ENCODE measurements at regions not wholly inside any gene's neighbourhood (a gene's known extent, or its start where the extent isn't known, plus 50 kb on each side); places are given as distances from the start of the nearest gene placed in this dataset.

DNA sequence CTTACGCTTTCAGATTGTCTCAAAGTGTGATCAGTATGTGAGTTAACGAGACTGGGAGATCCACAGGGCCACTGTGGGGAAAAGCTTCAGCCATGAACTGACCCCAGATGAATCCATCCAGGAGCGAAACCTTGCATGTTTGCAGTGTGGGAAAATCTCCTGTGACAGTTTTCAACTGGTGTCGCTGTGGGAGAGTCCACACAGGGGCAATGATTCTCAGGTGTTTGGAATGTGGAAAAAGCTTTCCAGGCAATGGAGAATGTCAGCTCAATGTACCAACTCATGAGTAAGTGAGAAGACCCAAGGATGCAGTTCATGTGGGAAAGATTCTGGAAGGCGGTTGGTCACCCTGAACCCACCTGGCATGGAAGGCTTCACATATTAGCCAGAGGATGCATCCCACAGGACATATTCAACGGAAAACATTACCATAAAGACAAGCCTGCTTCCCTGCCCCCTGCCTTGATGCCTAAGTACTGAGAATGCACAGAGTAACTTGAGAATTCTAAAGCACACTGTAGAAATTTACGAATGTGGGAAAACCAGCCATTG lies 204.1 kb upstream of the BMPER start:
- FAIRE-seq = no peak
- BruUV-seq (replicated peaks) = no TSS peak
- WGBS (ENCODE audit: insufficient coverage, low coverage, missing lambda C conversion rate) = 0% methylated on average over 7 of the region's 7 CpGs
- DNase-seq (ENCODE audit: extremely low read depth in 1 of 4, low spot score in 3 of 4) = no peak
- Histone ChIP-seq H3K79me2 (ENCODE audit: control insufficient read depth, insufficient read depth, low read length) (no peaks in the 10 kb centered on the region), H3K9ac (ENCODE audit: insufficient read depth in 1 of 2, low read depth in 2 of 2, low read length in 2 of 2) (no peak overlapping the region), H3K9me1 (ENCODE audit: control insufficient read depth, insufficient read depth, low read length) (no peaks in the 10 kb centered on the region), H4K20me1 (replicated peaks; ENCODE audit: control insufficient read depth, insufficient read depth, low read length) (no peaks in the 10 kb centered on the region), H3K27me3 (ENCODE audit: control insufficient read depth in 2 of 2, insufficient read depth in 2 of 2, low read length in 2 of 2) (no peaks in the 10 kb centered on the region), H2AFZ (ENCODE audit: low read depth, low read length) (no peak overlapping the region), H3K36me3 (ENCODE audit: control insufficient read depth, insufficient read depth, low read length) (no peaks in the 10 kb centered on the region), H3K4me3 (no peak overlapping the region), H3K4me1 (replicated peaks in 1 of 2; ENCODE audit: control insufficient read depth in 2 of 2, insufficient read depth in 2 of 2, low read length in 2 of 2) (no peaks in the 10 kb centered on the region), H3K27ac (ENCODE audit: extremely low read depth, low read depth, low read length) (no peak overlapping the region), H3K4me2 (ENCODE audit: insufficient read depth, low read length) (no peak overlapping the region), H3K9me3 (replicated peaks; ENCODE audit: control insufficient read depth, insufficient read depth, low read depth, low read length) (no peaks in the 10 kb centered on the region)
- ATAC-seq = no peak
- intact Hi-C loops (cut with micrococcal nuclease) = no loop called here
- in situ Hi-C loops (cut with MboI) = no loop called here
- ChIA-PET CTCF (ENCODE audit: low intra/inter-chr PET ratio) (no interaction called here), POLR2A (no interaction called here)
- TF ChIP-seq, protein P1, sequence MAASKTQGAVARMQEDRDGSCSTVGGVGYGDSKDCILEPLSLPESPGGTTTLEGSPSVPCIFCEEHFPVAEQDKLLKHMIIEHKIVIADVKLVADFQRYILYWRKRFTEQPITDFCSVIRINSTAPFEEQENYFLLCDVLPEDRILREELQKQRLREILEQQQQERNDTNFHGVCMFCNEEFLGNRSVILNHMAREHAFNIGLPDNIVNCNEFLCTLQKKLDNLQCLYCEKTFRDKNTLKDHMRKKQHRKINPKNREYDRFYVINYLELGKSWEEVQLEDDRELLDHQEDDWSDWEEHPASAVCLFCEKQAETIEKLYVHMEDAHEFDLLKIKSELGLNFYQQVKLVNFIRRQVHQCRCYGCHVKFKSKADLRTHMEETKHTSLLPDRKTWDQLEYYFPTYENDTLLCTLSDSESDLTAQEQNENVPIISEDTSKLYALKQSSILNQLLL (CRISPR knock-in tag; IDR thresholded peaks at IDR 0.05; ENCODE audit: borderline replicate concordance) = no peak
- TF ChIP-seq ZC3H4 (CRISPR knock-in tag; IDR thresholded peaks at IDR 0.05; ENCODE audit: borderline replicate concordance) (no peak), ZNF274 (IDR thresholded peaks at IDR 0.05; ENCODE audit: borderline replicate concordance, low read depth, low read length) (no peak)

GRCh38 chr7:33701927-33702326 lies 203.4 kb upstream of the BMPER start:
- DNase-seq (ENCODE audit: extremely low read depth in 1 of 4, low spot score in 3 of 4) = no peak
- H3K4me1 ChIP-seq (replicated peaks in 1 of 2; ENCODE audit: control insufficient read depth in 2 of 2, insufficient read depth in 2 of 2, low read length in 2 of 2) = no peaks in the 10 kb centered on the region
- no peak for ATAC-seq
- no peak for FAIRE-seq
- no peak overlapping the region for H3K27ac ChIP-seq (ENCODE audit: extremely low read depth, low read depth, low read length)
- no peak overlapping the region for H3K9ac ChIP-seq (ENCODE audit: insufficient read depth in 1 of 2, low read depth in 2 of 2, low read length in 2 of 2)
- H3K9me3 ChIP-seq (replicated peaks; ENCODE audit: control insufficient read depth, insufficient read depth, low read depth, low read length) = no peaks in the 10 kb centered on the region
- H3K9me1 ChIP-seq (ENCODE audit: control insufficient read depth, insufficient read depth, low read length) = no peaks in the 10 kb centered on the region
- POLR2A ChIA-PET = no interaction called here
- H3K27me3 ChIP-seq (ENCODE audit: control insufficient read depth in 2 of 2, insufficient read depth in 2 of 2, low read length in 2 of 2) = no peaks in the 10 kb centered on the region
- H2AFZ ChIP-seq (ENCODE audit: low read depth, low read length) = no peak overlapping the region
- 0% methylated on average over 2 of the region's 2 CpGs for WGBS (ENCODE audit: insufficient coverage, low coverage, missing lambda C conversion rate)
- in situ Hi-C loops (cut with MboI) = no loop called here
- H3K4me3 ChIP-seq = no peak overlapping the region
- CTCF ChIA-PET (ENCODE audit: low intra/inter-chr PET ratio) = no interaction called here
- no peak overlapping the region for H3K4me2 ChIP-seq (ENCODE audit: insufficient read depth, low read length)
- no peaks in the 10 kb centered on the region for H3K36me3 ChIP-seq (ENCODE audit: control insufficient read depth, insufficient read depth, low read length)
- no peaks in the 10 kb centered on the region for H3K79me2 ChIP-seq (ENCODE audit: control insufficient read depth, insufficient read depth, low read length)
- no TSS peak for BruUV-seq (replicated peaks)
- H4K20me1 ChIP-seq (replicated peaks; ENCODE audit: control insufficient read depth, insufficient read depth, low read length) = no peaks in the 10 kb centered on the region
- intact Hi-C loops (cut with micrococcal nuclease) = no loop called here
- TF ChIP-seq, protein P2, sequence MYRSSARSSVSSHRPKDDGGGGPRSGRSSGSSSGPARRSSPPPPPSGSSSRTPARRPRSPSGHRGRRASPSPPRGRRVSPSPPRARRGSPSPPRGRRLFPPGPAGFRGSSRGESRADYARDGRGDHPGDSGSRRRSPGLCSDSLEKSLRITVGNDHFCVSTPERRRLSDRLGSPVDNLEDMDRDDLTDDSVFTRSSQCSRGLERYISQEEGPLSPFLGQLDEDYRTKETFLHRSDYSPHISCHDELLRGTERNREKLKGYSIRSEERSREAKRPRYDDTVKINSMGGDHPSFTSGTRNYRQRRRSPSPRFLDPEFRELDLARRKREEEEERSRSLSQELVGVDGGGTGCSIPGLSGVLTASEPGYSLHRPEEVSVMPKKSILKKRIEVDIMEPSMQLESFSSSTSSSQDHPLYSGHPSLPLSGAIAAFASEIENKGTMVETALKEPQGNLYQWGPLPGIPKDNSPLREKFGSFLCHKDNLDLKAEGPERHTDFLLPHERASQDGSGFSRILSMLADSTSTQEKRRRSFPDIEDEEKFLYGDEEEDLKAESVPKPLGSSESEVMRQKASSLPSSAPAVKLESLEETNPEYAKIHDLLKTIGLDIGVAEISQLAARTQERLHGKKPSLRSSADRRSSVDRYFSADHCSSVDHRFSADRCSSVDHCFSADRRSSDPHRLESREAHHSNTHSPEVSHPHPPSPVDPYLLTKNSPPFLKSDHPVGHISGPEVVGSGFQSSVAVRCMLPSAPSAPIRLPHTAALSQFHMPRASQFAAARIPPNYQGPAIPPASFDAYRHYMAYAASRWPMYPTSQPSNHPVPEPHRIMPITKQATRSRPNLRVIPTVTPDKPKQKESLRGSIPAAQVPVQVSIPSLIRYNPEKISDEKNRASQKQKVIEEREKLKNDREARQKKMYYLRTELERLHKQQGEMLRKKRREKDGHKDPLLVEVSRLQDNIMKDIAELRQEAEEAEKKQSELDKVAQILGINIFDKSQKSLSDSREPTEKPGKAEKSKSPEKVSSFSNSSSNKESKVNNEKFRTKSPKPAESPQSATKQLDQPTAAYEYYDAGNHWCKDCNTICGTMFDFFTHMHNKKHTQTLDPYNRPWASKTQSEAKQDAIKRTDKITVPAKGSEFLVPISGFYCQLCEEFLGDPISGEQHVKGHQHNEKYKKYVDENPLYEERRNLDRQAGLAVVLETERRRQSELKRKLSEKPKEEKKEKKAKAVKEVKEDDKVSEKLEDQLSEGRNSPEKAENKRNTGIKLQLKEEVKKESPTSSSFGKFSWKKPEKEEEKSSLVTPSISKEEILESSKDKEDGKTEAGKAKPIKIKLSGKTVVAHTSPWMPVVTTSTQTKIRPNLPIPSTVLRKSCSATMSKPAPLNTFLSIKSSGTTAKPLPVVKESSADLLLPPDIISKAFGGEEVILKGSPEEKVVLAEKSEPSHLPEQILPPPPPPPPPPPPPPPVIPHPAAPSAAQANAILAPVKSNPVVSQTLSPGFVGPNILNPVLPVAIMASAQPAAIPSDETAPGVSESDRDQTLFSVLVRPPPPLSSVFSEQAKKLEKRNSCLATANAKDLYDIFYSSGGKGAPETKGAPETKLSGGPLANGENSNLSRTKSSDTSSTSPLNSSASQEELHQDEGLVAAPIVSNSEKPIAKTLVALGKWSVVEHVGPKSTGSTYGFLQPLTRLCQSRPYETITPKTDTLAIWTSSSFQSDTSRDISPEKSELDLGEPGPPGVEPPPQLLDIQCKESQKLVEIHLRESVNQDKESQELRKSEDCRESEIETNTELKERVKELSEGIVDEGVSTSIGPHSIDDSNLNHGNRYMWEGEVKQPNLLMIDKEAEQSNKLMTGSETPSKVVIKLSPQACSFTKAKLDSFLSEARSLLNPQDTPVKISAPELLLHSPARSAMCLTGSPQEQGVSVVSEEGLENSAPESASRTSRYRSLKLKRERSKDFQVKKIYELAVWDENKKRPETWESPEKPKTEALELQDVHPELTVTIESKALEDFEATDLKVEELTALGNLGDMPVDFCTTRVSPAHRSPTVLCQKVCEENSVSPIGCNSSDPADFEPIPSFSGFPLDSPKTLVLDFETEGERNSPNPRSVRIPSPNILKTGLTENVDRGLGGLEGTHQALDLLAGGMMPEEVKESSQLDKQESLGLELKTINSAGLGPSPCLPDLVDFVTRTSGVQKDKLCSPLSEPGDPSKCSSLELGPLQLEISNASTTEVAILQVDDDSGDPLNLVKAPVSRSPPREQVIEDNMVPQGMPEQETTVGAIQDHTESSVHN (IDR thresholded peaks at IDR 0.05; ENCODE audit: borderline replicate concordance in 1 of 2, low read depth in 1 of 2) = no peak
- no peak for TF ChIP-seq ASH1L (IDR thresholded peaks at IDR 0.05; ENCODE audit: borderline replicate concordance, low read depth, partially characterized antibody)
- TF ChIP-seq ARID2 (IDR thresholded peaks at IDR 0.05) = no peak
- no peak for TF ChIP-seq BCL6 (CRISPR knock-in tag; IDR thresholded peaks at IDR 0.05)
